Stomach (tissue), 4 donors: ENCODE measurements at regions not wholly inside any gene's neighbourhood (a gene's known extent, or its start where the extent isn't known, plus 50 kb on each side); places are given as distances from the start of the nearest gene placed in this dataset.

Experiments
- CTCF ChIP-seq, 7 experiments: fragments of 450-650 bp in 4 of 7; fragments of 200-600 bp in 3 of 7; sonication (generic) in 3 of 7; IDR thresholded peaks; one replicate each; pipeline ENCODE4 v1.5.1; 2016 to 2019; ENCODE audit warnings: antibody characterized with exemption in 7 of 7, control low read depth in 2 of 7, mild to moderate bottlenecking in 1 of 7
- EP300 ChIP-seq: sonication (generic); formaldehyde crosslinking; IDR thresholded peaks from one replicate; pipeline ENCODE4 v1.6.1; 2017; ENCODE audit warnings: antibody characterized with exemption

- TF ChIP-seq EP300 = no peak
- TF ChIP-seq CTCF (IDR thresholded peaks at IDR 0.05) = no peak
Observed at GRCh38 chr2:128613351-128613750, 294.7 kb upstream of the HS6ST1 start.
